GM18868 (cell line): ENCODE measurements at regions not wholly inside any gene's neighbourhood (a gene's known extent, or its start where the extent isn't known, plus 50 kb on each side); places are given as distances from the start of the nearest gene placed in this dataset.

Experiments used
- ATAC-seq: cut with Tn5 transposase; IDR thresholded peaks from one replicate; pipeline ENCODE4 v1.9.1; 2021; ENCODE audit warnings: mild to moderate bottlenecking, moderate library complexity; ENCODE audit not compliant: unreplicated experiment

GRCh38 chr15:62816342-62817069 lies 226.0 kb upstream of the TPM1 start:
- ATAC-seq: no peak

- ATAC-seq: no peak
Measured at GRCh38 chr15:62818691-62819090, 223.9 kb upstream of the TPM1 start.

DNA sequence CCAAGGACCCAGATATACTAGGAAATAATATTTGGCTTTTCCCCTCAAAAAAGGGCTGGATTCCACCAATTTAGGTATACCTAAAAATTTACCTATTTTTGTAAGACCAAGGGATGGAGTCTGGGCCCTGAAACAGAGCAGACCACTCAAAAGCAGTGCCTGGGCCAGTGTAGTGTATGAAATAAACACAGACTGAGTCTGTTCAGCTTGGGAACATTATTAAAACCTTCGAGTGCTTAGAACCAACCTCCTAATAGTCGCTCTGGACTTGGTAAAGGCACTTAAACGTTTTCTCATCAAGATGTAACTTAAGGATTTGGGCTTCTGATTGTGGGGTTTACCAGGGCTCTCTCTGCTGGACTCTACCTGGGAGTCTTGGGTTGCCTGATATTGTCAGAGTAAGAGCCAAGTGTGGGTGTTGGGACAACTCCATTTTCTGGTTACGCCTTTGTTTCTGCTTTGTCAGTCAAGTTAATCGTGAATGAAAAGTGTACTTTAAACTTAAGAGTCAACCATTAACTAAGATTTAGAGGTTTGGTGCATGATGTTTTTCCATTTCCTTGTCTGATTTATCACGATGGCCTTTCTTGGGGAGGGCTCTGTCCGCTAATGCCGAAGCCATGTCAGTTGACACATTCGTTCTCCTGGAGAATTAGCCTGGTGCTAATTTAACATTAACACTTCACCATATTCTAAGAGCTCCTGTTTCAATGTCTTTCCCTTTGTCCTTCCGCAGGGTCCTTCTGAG lies 221.0 kb upstream of the TPM1 start:
- no peak for ATAC-seq

DNA sequence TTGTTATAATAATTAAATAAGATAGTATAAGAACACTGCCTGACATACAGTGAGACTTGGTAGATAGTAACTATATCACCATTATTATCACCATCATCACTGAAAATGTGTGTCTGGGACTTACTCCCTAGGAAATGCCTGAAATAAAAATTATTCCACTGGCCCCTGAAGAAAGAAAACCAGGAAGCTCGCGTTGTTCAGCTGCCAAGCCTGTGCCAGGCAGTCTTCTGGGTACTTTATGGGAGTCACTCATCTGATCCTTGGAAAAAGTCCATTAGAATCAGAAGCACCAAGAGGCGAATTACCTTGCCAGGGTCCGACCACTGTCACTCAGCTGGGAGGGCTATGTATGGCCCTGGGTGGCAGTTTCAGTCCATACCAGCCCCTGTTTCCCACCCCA lies 220.3 kb upstream of the TPM1 start:
- ATAC-seq: no peak

DNA sequence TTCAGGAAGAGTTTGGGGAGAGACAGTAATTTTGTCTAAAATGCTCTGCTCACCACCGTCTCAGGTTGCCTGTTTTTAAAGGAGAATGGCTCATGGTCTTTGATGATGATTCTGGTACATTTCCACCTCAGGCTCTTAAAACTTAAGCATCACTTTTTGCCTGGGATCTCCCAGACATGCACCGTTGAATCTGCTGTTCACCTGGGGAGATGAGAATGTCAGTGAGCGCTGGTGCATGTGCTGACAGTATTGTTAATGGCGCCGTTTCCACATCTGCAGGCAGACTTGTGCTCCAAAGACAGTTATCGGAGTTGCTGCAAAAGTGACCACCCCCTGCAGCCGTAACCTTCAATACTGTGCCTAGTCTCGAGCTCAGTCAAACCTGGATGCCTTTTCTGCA lies 219.0 kb upstream of the TPM1 start:
- no peak for ATAC-seq

- ATAC-seq: no peak
Measured at GRCh38 chr15:62824111-62825015, 218.2 kb upstream of the TPM1 start.

- ATAC-seq: no peak
Measured at GRCh38 chr15:62825191-62825590, 217.4 kb upstream of the TPM1 start.

- ATAC-seq: no peak
Measured at GRCh38 chr15:62826561-62826960, 216.0 kb upstream of the TPM1 start.

DNA sequence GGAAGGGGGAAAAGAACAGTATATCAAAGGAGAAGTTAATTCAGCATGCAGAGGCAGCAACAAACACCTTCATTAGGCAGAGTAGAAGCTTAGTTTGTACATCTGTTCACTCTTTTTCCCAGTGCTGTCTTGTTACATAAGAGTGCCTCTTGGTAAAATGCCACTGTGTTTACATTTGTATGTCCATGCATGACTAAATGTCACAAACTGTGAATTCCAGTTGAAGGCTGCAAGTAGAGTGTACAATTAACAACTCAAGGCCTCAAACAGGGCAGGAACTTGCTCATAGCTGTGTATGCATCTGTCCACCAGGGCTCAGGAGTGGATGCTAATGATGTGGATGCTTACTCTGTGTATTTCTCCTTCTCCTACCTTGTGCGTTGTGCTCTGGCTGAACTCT lies 214.2 kb upstream of the TPM1 start:
- ATAC-seq: no peak

- no peak for ATAC-seq
Measured at GRCh38 chr15:62832231-62832630, 210.3 kb upstream of the TPM1 start.

DNA sequence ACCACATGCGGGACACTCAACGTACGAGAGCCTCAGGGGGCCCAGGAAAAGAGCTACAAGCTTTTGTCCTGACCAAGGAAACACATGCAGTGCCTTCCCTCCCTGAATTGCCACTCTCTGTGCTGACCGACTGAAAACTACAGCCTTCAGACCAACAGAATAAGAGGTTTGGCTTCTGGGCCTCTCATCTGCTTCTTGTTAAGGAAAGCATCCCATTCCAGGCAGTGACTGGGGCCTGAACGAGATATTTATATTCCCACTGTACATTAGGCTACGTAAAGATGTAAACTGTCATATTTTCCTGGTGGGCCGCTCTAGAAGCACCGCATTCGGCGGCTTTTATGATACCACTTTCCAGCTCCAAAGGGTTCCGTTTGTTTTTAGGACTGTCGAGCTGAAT lies 208.9 kb upstream of the TPM1 start:
- no peak for ATAC-seq

- ATAC-seq: no peak
Measured at GRCh38 chr15:62834686-62835329, 207.7 kb upstream of the TPM1 start.

GRCh38 chr15:62835351-62835750 lies 207.2 kb upstream of the TPM1 start:
- no peak for ATAC-seq

- ATAC-seq: no peak
Measured at GRCh38 chr15:62835762-62836161, 206.8 kb upstream of the TPM1 start.

GRCh38 chr15:62840526-62841268 lies 201.8 kb upstream of the TPM1 start:
- no peak for ATAC-seq

DNA sequence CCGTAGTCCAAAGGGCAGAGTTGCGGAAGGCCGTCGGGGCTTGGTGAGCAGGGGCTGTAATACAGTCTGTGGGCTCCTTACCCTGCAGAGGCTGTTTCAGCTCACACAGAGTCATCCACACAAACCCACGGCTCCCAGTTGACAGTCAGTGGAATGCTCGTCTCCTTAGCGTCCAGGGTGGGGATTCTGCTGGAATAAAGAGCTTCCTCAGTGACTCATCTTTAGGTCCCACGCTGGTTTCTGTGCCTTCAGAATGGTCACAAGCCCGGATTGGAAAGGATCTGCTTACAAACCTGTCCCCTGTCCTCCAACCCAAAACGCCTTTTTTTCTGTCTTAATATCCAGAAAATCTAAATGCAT lies 201.3 kb upstream of the TPM1 start:
- ATAC-seq: no peak

- no peak for ATAC-seq
Measured at GRCh38 chr15:62841891-62842559, 200.5 kb upstream of the TPM1 start.

DNA sequence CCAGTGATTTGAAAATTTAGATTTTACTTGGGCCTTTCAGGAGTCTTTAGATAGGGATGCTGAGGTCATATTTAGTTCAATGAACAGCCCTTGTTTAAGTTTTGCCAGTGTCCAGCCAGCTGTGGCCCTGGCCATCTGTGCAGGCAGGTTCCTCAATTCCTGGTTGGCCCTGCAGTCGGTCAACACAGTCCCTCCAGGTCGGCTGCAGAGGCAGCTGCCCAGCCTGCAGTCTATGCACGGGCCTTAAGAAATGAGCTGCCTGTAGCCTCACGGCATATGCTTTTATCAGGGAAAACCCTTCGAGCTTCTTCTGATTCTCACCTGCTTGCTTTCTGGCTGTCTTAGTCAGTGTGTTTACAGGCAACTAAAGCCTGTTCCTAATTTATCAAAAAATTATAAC lies 199.2 kb upstream of the TPM1 start:
- no peak for ATAC-seq

GRCh38 chr15:62844564-62845240 lies 197.8 kb upstream of the TPM1 start:
- no peak for ATAC-seq
